ENCODE measurements at regions not wholly inside any gene's neighbourhood (a gene's known extent, or its start where the extent isn't known, plus 50 kb on each side); places are given as distances from the start of the nearest gene placed in this dataset.

- no TSS peak for BruUV-seq (replicated peaks)
- Histone ChIP-seq H3K4me1 (ENCODE audit: control insufficient read depth, extremely low read depth, insufficient read depth, low read length) (peaks cover 6% of the 10 kb centered on the region), H3K9me1 (replicated peaks; ENCODE audit: control insufficient read depth, extremely low read depth, insufficient read depth, low read length) (no peaks in the 10 kb centered on the region), H3K27me3 (ENCODE audit: control insufficient read depth in 2 of 2, insufficient read depth in 2 of 2, low read length in 2 of 2) (no peaks in the 10 kb centered on the region), H3K9me3 (replicated peaks; ENCODE audit: control insufficient read depth, insufficient read depth, low read length) (no peaks in the 10 kb centered on the region), H3K4me3 (replicated peaks in 1 of 3; ENCODE audit: insufficient read depth in 1 of 3, low read depth in 1 of 3, low read length in 3 of 3) (no peak overlapping the region), H3K27ac (ENCODE audit: insufficient read depth, low read depth, low read length) (no peak overlapping the region), H4K20me1 (replicated peaks; ENCODE audit: control insufficient read depth, extremely low read depth, insufficient read depth, low read length) (no peaks in the 10 kb centered on the region), H3K9ac (replicated peaks; ENCODE audit: extremely low read depth, insufficient read depth, low read length) (no peak overlapping the region), H2AFZ (ENCODE audit: low read depth, low read length) (no peak overlapping the region), H3K79me2 (ENCODE audit: control insufficient read depth, insufficient read depth, low read length) (no peaks in the 10 kb centered on the region), H3K4me2 (ENCODE audit: insufficient read depth, low read length) (no peak overlapping the region), H3K36me3 (ENCODE audit: control insufficient read depth in 2 of 2, extremely low read depth in 1 of 2, insufficient read depth in 2 of 2, low read length in 2 of 2) (no peaks in the 10 kb centered on the region)
- intact Hi-C loops (cut with micrococcal nuclease) (loop anchor here (5.0 kb wide), 1 partner anchor 362 kb away; no protein-coding TSS in a partner anchor), dilution Hi-C loops (cut with MboI; ENCODE audit: extremely low pct_ligation_motif_present, low sequenced_read_pairs) (no loop called here)
- CTCF ChIA-PET, result no interaction called here
- TF ChIP-seq EZH2 (IDR thresholded peaks at IDR 0.05; ENCODE audit: borderline replicate concordance, low read depth, low read length, severe bottlenecking), result no peak
- TF ChIP-seq POLR2A (IDR thresholded peaks at IDR 0.05; ENCODE audit: low read depth, low read length), result no peak
- TF ChIP-seq JUN (IDR thresholded peaks at IDR 0.05; ENCODE audit: borderline replicate concordance, insufficient read depth, insufficient read length, low read depth), result no peak
- no peak for TF ChIP-seq CTCF (IDR thresholded peaks at IDR 0.05; ENCODE audit: extremely low read depth in 1 of 2, insufficient read depth in 1 of 2, low read depth in 1 of 2, low read length in 2 of 2)
- TF ChIP-seq GATA2 (IDR thresholded peaks at IDR 0.05; ENCODE audit: insufficient read depth, insufficient read length, low read depth, low read length), result no peak
- no peak for TF ChIP-seq FOS (IDR thresholded peaks at IDR 0.05; ENCODE audit: borderline replicate concordance, insufficient read depth, low read length)
- TF ChIP-seq, protein P1, sequence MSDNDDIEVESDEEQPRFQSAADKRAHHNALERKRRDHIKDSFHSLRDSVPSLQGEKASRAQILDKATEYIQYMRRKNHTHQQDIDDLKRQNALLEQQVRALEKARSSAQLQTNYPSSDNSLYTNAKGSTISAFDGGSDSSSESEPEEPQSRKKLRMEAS (IDR thresholded peaks at IDR 0.05; ENCODE audit: insufficient read depth, insufficient read length), result no peak
- DNase-seq (ENCODE audit: low read depth, low spot score) (no peak), FAIRE-seq (no peak)
- POLR2A ChIA-PET, result no interaction called here
Measured at GRCh38 chr18:39795350-39795749, 2159.7 kb upstream of the PIK3C3 start.

All from endothelial cell of umbilical vein (primary cell).